Epidermal melanocyte (primary cell): ENCODE measurements at regions not wholly inside any gene's neighbourhood (a gene's known extent, or its start where the extent isn't known, plus 50 kb on each side); places are given as distances from the start of the nearest gene placed in this dataset.

Source experiments
- DNase-seq: peaks from one replicate; pipeline ENCODE4 v3.0.0; 2011; ENCODE audit warnings: low spot score; ENCODE audit not compliant: insufficient read length

GRCh38 chr5:61737301-61737963 is 405.4 kb downstream of the ZSWIM6 start:
- no peak for DNase-seq

GRCh38 chr5:61737964-61738340 is 405.9 kb downstream of the ZSWIM6 start:
- DNase-seq, result no peak

DNA sequence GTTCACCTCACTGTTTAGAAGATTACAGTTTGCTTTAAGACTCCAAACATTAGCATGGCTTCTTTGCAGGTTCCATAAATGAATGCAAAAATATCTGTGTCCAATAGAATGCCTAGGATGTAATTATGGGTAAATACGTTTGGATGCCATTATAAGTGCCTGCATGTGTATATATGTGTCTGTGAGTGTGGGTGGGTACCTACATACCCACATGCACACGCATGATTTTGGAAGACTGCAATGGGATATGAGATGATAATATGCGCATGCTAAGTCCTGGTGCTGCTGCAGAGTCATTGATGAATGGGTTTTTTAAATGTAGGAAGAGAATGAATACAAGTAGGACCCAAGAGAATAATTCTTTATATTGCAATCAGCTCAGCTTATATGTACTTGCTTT is 406.4 kb downstream of the ZSWIM6 start:
- DNase-seq, result no peak

DNA sequence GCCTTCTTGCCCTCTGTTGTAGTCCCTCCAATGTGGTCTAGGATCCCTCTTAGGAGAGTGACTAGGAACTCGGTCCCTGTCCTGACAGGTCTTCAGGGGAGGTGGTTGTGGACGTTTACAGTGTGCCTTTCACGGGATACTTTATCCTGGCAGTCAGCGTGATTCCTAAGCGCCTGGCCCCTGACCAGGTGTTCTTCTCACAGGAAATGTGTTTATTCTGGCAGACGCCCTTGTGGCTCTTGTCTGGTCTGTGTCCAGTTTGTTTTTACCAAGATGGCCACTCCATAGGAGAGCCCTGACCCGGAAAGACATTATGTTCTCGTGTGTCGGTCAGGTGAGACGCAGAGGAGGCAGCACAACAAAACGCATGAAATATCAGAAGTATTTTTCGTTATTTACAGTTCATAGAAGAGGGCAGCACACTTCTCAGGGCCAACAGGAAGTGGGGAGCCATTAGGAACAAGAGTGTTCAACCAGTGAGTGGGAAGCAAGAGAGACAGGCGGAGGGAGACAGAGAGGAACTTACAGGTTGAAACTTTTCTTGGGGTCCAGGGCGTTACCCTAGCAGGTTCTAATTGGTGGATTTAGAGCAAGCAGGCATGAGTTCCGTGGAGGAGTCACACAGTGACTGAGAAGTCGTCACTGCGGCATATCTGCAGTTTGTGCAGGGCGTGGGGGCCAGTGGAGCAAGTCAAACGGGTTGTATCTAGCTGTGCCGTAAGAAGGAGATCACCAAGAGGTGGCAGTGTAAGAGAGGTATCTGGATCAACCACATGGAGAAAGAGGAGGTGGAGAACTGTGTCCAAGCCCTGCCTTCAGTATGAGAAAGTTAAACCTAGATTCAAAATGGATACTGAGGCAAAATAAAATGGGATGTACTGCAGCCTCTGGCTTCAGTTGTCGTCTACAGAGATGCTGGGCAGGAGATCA is 412.9 kb downstream of the ZSWIM6 start:
- no peak for DNase-seq

DNA sequence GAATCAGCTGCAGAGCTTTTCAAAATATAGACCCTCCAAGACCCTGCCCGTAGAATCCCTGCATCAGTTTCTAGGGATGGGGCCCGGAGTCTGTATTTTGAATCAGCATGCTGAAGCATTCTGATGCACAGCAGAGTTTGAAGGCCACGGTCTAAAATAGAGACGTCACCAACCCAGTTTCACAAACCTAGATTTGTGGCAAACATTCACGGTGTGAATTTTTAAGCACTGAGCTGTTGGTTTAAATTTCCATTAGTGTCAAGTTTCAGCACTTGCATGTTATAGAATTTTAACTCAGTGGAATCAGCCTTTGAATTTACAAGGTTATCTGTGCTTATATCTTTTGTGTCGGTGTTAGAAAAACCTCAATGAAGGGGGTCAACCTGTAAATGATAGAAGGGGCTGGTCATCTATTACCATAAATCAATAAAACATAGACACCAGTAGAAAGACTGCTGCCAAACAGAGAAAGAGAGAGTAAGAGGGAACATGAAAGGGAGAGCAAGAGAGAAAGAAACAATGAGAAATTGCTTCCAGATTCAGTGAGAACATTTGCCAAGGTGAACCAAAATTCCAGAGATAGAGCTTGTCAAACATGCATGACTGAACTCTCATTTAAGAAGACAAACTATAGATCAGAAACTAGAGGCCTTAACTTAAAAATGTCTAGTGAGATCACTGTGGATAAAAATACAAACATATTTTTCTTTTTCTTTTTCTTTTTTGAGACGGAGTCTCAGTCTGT is 414.9 kb downstream of the ZSWIM6 start:
- DNase-seq, result no peak

GRCh38 chr5:61748121-61748520 is 416.1 kb downstream of the ZSWIM6 start:
- DNase-seq, result no peak

- no peak for DNase-seq
These were observed 416.6 kb downstream of the ZSWIM6 start for GRCh38 chr5:61748651-61749050.

DNA sequence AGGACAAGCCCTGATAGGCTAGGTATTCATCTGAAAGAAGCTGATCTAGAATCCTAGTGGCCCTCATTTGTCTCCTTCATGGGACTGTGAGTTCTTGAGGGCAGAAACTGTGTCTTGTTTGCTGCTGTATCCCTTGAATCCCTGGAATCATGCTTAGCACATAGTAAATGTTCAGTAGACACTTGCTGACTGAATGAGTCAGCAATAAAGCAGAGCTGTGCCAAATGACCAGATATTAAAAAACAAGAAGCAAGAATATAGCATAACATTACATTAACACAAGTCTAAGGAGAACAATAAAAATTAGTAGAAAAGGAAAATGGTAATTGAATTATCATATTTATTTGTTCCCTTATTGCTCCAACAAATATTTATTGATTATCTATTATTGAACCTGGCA is 420.5 kb downstream of the ZSWIM6 start:
- no peak for DNase-seq

- no peak for DNase-seq
These were observed 422.7 kb downstream of the ZSWIM6 start for GRCh38 chr5:61754792-61755191.

GRCh38 chr5:61755726-61756222 is 423.7 kb downstream of the ZSWIM6 start:
- DNase-seq, result no peak

DNA sequence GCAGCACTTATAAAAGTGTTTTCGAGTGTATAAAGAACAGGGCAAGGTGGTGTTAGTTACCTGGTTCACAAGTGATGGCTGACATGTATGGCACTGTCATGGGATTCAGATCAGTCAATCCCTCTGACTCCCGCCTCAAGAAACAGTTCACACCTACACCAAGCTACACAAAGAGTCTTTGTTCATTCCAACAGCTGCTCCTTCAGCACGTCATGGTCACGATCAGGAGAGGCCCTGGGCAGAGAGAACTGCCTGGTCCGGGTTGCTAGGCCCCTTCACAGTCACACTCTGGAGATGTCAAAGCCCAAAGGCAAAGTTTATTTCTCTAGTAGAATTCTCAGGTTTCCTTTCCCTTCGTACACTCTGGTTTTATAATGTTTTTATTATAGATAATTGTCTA is 426.7 kb downstream of the ZSWIM6 start:
- no peak for DNase-seq

GRCh38 chr5:61765471-61765870 is 433.4 kb downstream of the ZSWIM6 start:
- no peak for DNase-seq

- no peak for DNase-seq
These were observed 434.1 kb downstream of the ZSWIM6 start for GRCh38 chr5:61766141-61766540.

DNA sequence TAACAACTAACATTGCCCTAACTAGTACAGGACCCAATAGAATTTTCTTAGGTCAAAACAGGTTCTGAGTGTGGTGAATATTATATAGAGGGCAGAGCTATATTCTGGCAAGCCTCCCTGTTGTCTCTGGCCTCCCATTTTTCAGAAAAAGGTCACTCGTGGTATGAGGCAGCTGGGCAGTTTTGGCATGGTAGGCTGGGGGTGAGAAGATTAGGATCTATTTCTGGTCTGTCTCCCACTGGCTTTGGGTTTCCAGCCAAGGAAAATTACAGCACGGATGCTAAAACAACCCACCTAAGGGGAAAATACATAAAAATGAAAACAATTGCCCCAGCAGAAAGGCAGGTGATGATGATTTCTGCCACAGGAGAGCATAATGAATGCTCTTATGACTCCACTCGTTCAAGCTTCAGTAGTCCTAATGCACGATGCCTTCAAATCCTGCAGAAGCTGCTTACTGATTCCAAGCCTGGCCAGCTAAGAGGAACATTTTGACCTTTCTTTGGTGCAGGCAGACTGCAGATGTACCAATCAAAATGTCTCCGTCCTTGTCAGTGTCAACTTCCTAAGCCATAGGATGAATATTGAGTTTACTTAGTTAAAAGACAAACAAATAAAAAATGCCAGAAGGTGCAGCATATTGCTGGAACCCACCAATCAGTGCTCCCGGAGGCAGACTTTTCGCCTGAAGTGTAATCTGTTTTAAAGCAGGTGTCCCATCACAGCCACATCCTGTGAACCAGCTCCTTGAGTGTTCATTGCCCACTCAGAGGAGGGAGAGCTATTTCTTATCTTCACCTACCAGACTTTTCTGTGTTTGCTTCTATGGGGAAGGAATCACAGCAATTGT is 435.4 kb downstream of the ZSWIM6 start:
- no peak for DNase-seq

GRCh38 chr5:61768692-61769281 is 436.7 kb downstream of the ZSWIM6 start:
- no peak for DNase-seq

DNA sequence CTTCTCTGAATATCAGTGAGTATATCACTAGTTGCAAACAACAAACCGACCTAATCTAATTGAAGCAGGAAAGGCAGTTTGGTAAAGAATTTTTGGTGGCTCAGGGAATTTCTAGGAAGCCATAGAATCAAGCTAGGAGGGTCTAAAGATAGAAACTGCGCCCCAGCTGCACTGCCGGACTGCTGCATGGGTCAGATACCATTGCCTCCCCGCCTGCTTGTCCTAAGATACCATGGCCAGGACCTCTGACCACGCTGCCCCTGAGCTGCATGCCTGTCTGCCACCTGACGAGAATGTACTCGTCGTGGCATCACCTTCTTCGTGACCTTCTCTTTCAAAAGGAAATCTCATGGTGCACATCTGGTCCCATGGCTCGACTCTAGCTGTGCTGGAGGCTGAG is 439.0 kb downstream of the ZSWIM6 start:
- no peak for DNase-seq

DNA sequence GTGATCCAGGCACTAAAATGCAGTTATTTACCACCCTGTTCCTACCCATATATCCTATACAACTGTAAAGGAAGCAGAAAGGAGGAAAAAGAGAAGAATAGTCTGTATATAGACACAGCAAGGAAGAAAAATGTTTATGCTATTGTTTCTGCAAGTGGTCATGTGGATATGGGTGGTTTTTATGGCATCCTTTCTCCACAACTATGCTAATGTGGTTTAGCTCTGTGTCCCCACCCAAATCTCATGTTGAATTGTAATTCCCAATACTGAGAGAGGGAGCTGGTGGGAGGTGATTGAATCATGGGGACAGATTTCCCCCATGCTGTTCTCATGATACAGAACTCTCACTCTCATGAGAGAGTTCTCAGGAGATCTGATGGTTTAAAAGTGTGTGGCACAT is 439.8 kb downstream of the ZSWIM6 start:
- no peak for DNase-seq

DNA sequence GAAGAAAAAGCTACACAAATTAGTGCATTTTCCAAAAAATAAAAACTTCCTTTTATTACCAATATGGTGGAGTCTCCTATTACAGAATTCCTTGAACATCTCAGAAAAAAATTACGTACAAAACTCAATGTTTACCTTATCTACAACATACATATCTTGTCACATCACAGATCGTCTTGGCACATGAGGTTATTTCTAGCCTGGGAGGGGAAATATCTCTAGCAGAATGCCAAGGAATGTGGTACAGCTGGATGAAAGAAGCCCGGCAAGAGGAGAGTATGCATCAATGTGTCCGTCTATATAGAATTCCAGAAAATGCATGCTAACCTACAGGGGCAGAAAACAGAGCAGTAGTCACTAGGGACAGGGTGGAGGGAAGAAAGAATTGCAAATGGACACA is 443.8 kb downstream of the ZSWIM6 start:
- DNase-seq, result no peak

- no peak for DNase-seq
These were observed 445.2 kb downstream of the ZSWIM6 start for GRCh38 chr5:61777292-61777691.

GRCh38 chr5:61779743-61780142 is 447.7 kb downstream of the ZSWIM6 start:
- DNase-seq, result no peak

DNA sequence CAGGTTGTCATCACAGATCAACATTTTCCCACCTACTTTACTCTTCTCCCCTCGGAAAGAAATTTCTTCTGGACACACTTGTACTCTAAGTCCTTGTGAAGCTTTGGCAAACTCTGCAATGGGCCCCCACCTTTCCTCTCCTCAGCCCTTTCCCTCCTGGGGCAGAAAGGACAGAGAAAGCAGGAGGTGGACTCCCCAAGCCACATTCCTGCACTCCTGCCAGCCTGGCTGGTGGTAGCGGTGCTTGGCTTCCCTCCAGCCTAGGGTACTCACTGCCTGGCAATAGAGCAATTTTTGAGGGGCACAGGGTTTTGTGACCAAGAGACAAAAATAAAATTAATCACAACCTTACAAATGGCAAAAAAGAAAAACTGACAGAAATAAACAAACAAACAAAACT is 451.4 kb downstream of the ZSWIM6 start:
- no peak for DNase-seq
